Lower lobe of right lung (tissue), 2 donors: ENCODE measurements at regions not wholly inside any gene's neighbourhood (a gene's known extent, or its start where the extent isn't known, plus 50 kb on each side); places are given as distances from the start of the nearest gene placed in this dataset.
"Not testable (repeated sequence)": the region's sequence is repeated elsewhere in the genome, so short reads cannot be mapped to it uniquely, and the experiment has no call there.

Source experiments
- ATAC-seq, 2 donors: fragments of 200-7000 bp; cut with Tn5 transposase; one replicate each; pipeline ENCODE4 v1.9.1; 2020 to 2022; ENCODE audit warnings: mild to moderate bottlenecking in 2 of 2, moderate library complexity in 2 of 2
- DNase-seq: peaks from one replicate; pipeline ENCODE4 v3.0.0-alpha.2; 2020
- H3K27ac ChIP-seq: fragments of 200-600 bp; one replicate; pipeline ENCODE4 v1.8.0; 2022
- H3K27me3 ChIP-seq: fragments of 200-600 bp; one replicate; pipeline ENCODE4 v1.8.0; 2022; ENCODE audit warnings: low read depth
- H3K36me3 ChIP-seq: fragments of 200-600 bp; one replicate; pipeline ENCODE4 v1.8.0; 2022; ENCODE audit warnings: mild to moderate bottlenecking
- H3K4me1 ChIP-seq: fragments of 200-600 bp; one replicate; pipeline ENCODE4 v1.8.0; 2022
- H3K4me3 ChIP-seq: fragments of 200-600 bp; one replicate; pipeline ENCODE4 v1.8.0; 2022; ENCODE audit warnings: mild to moderate bottlenecking
- H3K9me3 ChIP-seq: fragments of 200-600 bp; one replicate; pipeline ENCODE4 v1.8.0; 2022
- intact Hi-C: fragments of 100-400 bp; cut with DNase I; formaldehyde crosslinking; loops from one replicate; pipeline ENCODE4 v1.11.0; 2022
- TF ChIP-seq, protein P1 (sequence below): fragments of 200-600 bp; IDR thresholded peaks from one replicate; pipeline ENCODE4 v1.8.0; 2022; ENCODE audit warnings: antibody characterized with exemption, mild to moderate bottlenecking
- donor health status: DM: no; HTN: yes; CAD: no; lungs with severe emphysema.

DNA sequence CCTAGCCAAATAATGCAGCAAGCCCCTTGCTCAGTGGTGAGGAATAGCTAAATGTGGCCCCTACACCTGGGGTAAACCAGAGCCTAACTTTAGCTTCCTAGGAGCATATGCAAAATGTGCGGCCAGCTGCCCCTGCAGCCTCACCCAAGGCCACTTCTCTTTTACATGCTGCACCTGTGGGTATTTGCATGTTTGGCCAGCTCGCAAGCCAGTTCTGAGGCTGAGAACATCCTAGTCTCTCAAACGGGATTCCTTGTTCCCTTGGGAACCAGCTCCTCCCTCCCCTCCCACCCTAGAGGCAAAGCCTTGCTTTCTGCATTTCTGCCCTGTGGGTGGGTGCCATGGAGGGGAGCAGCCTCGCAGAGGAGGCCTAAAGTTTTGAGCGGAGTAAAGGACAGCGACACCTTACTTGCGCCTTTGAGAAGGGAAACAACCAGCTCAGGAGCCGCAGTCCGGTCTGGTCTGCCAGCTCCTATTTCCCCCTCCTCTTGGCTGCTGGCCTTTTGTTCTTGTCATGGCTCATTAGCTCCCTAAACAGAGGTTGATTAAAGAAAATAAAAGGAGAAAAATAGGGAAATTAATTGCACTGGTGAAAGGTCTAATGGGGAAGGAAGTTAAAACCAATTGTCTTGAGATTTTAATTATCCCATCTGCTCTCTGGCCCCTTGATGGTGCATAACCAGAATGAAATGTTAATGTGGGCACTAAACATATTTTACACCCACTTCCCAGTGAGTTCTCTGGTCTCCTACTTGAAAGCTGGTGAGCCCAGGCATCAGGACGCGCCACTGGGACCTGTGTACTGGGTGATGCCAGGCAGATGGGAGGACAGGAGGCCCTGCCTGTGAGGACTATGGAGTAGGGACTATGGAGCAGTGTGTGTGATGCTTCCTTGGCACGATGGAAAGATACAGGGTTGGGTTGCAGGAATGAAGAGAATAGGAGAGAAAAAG lies 68.7 kb downstream of the TEX35 start:
- intact Hi-C loops: no loop called here
- no peak overlapping the region for H3K4me3 ChIP-seq
- TF ChIP-seq, protein P1, sequence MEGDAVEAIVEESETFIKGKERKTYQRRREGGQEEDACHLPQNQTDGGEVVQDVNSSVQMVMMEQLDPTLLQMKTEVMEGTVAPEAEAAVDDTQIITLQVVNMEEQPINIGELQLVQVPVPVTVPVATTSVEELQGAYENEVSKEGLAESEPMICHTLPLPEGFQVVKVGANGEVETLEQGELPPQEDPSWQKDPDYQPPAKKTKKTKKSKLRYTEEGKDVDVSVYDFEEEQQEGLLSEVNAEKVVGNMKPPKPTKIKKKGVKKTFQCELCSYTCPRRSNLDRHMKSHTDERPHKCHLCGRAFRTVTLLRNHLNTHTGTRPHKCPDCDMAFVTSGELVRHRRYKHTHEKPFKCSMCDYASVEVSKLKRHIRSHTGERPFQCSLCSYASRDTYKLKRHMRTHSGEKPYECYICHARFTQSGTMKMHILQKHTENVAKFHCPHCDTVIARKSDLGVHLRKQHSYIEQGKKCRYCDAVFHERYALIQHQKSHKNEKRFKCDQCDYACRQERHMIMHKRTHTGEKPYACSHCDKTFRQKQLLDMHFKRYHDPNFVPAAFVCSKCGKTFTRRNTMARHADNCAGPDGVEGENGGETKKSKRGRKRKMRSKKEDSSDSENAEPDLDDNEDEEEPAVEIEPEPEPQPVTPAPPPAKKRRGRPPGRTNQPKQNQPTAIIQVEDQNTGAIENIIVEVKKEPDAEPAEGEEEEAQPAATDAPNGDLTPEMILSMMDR: no peak
- H3K4me1 ChIP-seq: no peaks in the 10 kb centered on the region
- H3K9me3 ChIP-seq: no peaks in the 10 kb centered on the region
- no peak overlapping the region for H3K27ac ChIP-seq
- H3K36me3 ChIP-seq: no peaks in the 10 kb centered on the region
- DNase-seq: no peak
- no peak for ATAC-seq
- H3K27me3 ChIP-seq: no peaks in the 10 kb centered on the region

DNA sequence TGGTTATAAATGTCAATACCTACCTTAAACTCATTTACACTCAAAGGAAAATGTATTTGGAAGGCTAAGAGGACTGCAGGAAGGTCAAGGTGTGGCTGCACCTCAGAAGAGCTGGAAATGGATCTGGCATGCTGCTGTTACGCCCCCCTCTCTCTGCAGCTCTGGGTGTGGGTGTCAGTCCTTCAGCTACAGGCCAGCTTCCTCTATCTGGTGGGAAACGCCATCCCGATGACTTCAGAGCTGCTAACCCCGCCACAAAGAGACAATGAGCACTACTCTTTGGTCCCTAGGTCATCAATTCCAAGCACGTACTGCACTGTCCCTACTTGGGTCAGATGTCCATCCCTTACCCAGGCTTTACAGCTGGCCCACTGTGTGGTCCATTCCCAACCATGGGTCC lies 74.2 kb downstream of the TEX35 start:
- intact Hi-C loops: no loop called here
- no peaks in the 10 kb centered on the region for H3K9me3 ChIP-seq

GRCh38 chr1:178587975-178588374 lies 75.1 kb downstream of the TEX35 start:
- ATAC-seq: no peak
- DNase-seq: no peak
- intact Hi-C loops: no loop called here
- Histone ChIP-seq H3K9me3 (no peaks in the 10 kb centered on the region), H3K27me3 (no peaks in the 10 kb centered on the region), H3K4me1 (no peaks in the 10 kb centered on the region), H3K4me3 (no peak overlapping the region), H3K27ac (no peak overlapping the region), H3K36me3 (no peaks in the 10 kb centered on the region)
- TF ChIP-seq, protein P1: no peak

More for the DNA sequence above, 74.2 kb downstream of the TEX35 start:
- ATAC-seq (no peak), DNase-seq (no peak)
- H3K27me3 ChIP-seq: no peaks in the 10 kb centered on the region
- H3K4me1 ChIP-seq: no peaks in the 10 kb centered on the region
- H3K27ac ChIP-seq: no peak overlapping the region
- no peak overlapping the region for H3K4me3 ChIP-seq
- no peaks in the 10 kb centered on the region for H3K36me3 ChIP-seq
- TF ChIP-seq, protein P1: no peak

GRCh38 chr1:178589042-178589441 lies 76.1 kb downstream of the TEX35 start:
- H3K4me3 ChIP-seq, ATAC-seq, H3K9me3 ChIP-seq, H3K4me1 ChIP-seq, DNase-seq, H3K36me3 ChIP-seq, H3K27me3 ChIP-seq, H3K27ac ChIP-seq, intact Hi-C loops: not testable (repeated sequence)

DNA sequence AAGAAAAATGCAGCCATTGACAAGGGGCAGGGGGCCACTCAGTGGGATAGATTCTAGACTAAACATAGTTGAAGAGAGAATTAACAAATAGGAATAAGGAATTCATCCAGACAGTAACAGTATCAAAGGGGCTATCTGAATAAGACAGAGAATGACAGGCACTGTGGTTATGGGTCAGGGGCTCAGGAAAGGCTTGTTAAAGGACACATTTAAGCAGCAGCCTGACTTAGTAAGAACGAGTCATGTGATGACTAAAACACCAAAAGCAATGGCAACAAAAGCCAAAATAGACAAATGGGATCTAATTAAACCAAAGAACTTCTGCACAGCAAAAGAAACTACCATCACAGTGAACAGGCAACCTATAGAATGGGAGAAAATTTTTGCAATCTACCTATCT lies 78.9 kb downstream of the TEX35 start:
- H3K27ac ChIP-seq, H3K27me3 ChIP-seq, H3K4me1 ChIP-seq, ATAC-seq, DNase-seq, H3K36me3 ChIP-seq, H3K9me3 ChIP-seq, H3K4me3 ChIP-seq, intact Hi-C loops: not testable (repeated sequence)

DNA sequence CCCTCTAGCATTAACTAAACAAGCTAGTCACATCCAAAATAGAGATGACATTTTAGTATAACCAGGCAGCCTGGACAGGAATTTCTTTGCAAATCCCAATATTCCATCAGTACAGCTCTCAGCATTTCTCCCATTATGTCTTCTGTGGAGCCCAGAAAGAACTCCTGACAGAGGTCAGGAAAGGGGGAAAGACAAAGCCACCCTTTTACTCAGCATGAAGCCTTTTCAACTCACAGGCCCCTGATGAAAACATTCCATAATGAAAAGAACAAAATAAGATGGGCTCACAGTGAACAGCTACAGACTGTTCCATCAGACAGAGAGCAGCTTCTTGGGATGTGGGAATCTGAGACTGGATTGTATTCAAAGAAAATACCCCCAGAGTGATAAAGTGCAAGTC lies 80.6 kb downstream of the TEX35 start:
- Histone ChIP-seq H3K4me1 (no peaks in the 10 kb centered on the region), H3K27ac (no peak overlapping the region), H3K27me3 (no peaks in the 10 kb centered on the region), H3K36me3 (no peaks in the 10 kb centered on the region), H3K4me3 (no peak overlapping the region), H3K9me3 (no peaks in the 10 kb centered on the region)
- TF ChIP-seq, protein P1: no peak
- no peak for ATAC-seq
- DNase-seq: no peak
- intact Hi-C loops: no loop called here
